Transverse colon (tissue), 4 donors: ENCODE measurements at regions not wholly inside any gene's neighbourhood (a gene's known extent, or its start where the extent isn't known, plus 50 kb on each side); places are given as distances from the start of the nearest gene placed in this dataset.

Experiments used
- DNase-seq: peaks from one replicate; pipeline ENCODE4 v3.0.0-alpha.2; 2019
- H3K27ac ChIP-seq, 4 donors: fragments of 200-600 bp; sonication (generic); 2 replicates each; pipeline ENCODE4 v1.5.1; 2016 to 2018; ENCODE audit warnings: inconsistent platforms in 4 of 4
- H3K27me3 ChIP-seq: fragments of 200-600 bp; sonication (generic); 2 replicates; pipeline ENCODE4 v1.5.1; 2017; ENCODE audit warnings: inconsistent platforms
- H3K36me3 ChIP-seq, 4 donors: fragments of 200-600 bp; sonication (generic); 2 replicates each; pipeline ENCODE4 v1.5.1; 2017 to 2019; ENCODE audit warnings: inconsistent platforms in 4 of 4
- H3K4me1 ChIP-seq, 4 donors: fragments of 200-600 bp; sonication (generic); 2 replicates each; pipeline ENCODE4 v1.5.1; 2017 to 2020; ENCODE audit warnings: inconsistent platforms in 4 of 4
- H3K4me3 ChIP-seq, 4 donors: fragments of 200-600 bp; sonication (generic); 1 replicate in 1 of 4; 2 replicates in 3 of 4; pipeline versions ENCODE4 v1.5.1 to v1.6.1; 2017 to 2019; ENCODE audit warnings: inconsistent platforms in 4 of 4
- H3K9me3 ChIP-seq, 2 donors: fragments of 200-600 bp; sonication (generic); 2 replicates each; pipeline ENCODE4 v1.5.1; 2017 to 2019; ENCODE audit warnings: inconsistent platforms in 2 of 2
- EP300 ChIP-seq: sonication (generic); formaldehyde crosslinking; IDR thresholded peaks from one replicate; pipeline ENCODE4 v1.6.1; 2017; ENCODE audit warnings: antibody characterized with exemption, low read depth
- POLR2A ChIP-seq: fragments of 450-650 bp; IDR thresholded peaks from one replicate; pipeline ENCODE4 v1.6.1; 2016; ENCODE audit warnings: antibody characterized with exemption, mild to moderate bottlenecking, moderate library complexity
- POLR2AphosphoS5 ChIP-seq, 3 donors: sonication (generic); formaldehyde crosslinking; IDR thresholded peaks; one replicate each; pipeline ENCODE4 v1.6.1; 2016; ENCODE audit warnings: antibody characterized with exemption in 3 of 3
- WGBS, 2 donors: methylation state at CpG; one replicate each; pipeline ENCODE4 v1.1.5; 2018; ENCODE audit warnings: low coverage in 1 of 2; 5-methylcytosine and 5-hydroxymethylcytosine counted together
- in situ Hi-C, 4 donors: fragments of 200-750 bp; cut with MboI; loops; one replicate each; pipeline versions ENCODE4 v1.15.0 to v1.15.1; 2017; ENCODE audit warnings: low sequenced_read_pairs in 3 of 4, low pct_ligation_motif_present in 1 of 4, low pct_unique_long_range_greater_than_20kb in 1 of 4
- intact Hi-C: fragments of 100-400 bp; cut with DNase I; formaldehyde crosslinking; loops from one replicate; pipeline ENCODE4 v1.15.1; 2023; ENCODE audit warnings: low total_unique reads
- TF ChIP-seq, protein P1 (sequence below), 5 experiments: fragments of 200-600 bp in 3 of 5; fragments of 450-650 bp in 2 of 5; sonication (generic) in 3 of 5; IDR thresholded peaks; 1 replicate in 2 of 5; 2 replicates in 3 of 5; pipeline ENCODE4 v1.5.1; 2016 to 2017; ENCODE audit warnings: antibody characterized with exemption in 5 of 5, inconsistent platforms in 3 of 5, mild to moderate bottlenecking in 2 of 5, moderate library complexity in 1 of 5

DNA sequence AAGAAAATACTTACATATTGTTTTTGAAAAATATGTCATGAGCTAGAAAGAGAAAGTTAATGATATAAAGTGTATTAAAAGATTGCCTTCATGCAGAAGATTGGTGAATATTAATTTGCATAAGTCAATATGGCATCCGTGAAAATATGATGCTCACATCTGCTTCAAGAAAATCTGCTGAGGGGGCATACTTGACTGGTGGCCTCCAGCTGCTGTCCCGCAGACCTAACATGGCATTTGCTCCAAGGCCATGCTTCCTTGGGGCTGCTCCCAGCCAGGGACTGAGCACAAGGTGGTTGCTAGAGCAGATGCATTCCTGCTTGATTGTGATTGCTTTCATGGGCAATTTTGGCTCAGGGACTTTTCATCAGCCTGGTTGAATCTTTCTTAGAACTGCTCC lies 133.8 kb downstream of the TTC6 start:
- no peak overlapping the region for H3K27ac ChIP-seq
- H3K27me3 ChIP-seq = no peaks in the 10 kb centered on the region
- intact Hi-C loops (no loop called here), in situ Hi-C loops (no loop called here)
- 57 to 88% methylated on average over 1 to 2 of the region's 2 CpGs for WGBS, 2 donors
- no peak overlapping the region for H3K4me3 ChIP-seq
- DNase-seq = no peak
- H3K9me3 ChIP-seq = no peaks in the 10 kb centered on the region
- TF ChIP-seq POLR2AphosphoS5 (IDR thresholded peaks at IDR 0.05) (no peak), EP300 (no peak), POLR2A (no peak)
- TF ChIP-seq, protein P1, sequence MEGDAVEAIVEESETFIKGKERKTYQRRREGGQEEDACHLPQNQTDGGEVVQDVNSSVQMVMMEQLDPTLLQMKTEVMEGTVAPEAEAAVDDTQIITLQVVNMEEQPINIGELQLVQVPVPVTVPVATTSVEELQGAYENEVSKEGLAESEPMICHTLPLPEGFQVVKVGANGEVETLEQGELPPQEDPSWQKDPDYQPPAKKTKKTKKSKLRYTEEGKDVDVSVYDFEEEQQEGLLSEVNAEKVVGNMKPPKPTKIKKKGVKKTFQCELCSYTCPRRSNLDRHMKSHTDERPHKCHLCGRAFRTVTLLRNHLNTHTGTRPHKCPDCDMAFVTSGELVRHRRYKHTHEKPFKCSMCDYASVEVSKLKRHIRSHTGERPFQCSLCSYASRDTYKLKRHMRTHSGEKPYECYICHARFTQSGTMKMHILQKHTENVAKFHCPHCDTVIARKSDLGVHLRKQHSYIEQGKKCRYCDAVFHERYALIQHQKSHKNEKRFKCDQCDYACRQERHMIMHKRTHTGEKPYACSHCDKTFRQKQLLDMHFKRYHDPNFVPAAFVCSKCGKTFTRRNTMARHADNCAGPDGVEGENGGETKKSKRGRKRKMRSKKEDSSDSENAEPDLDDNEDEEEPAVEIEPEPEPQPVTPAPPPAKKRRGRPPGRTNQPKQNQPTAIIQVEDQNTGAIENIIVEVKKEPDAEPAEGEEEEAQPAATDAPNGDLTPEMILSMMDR (IDR thresholded peaks at IDR 0.05) = no peak
- H3K36me3 ChIP-seq = no peaks in the 10 kb centered on the region
- no peaks in the 10 kb centered on the region for H3K4me1 ChIP-seq

- no peaks in the 10 kb centered on the region for H3K36me3 ChIP-seq
- intact Hi-C loops = no loop called here
- DNase-seq = no peak
- H3K9me3 ChIP-seq = no peaks in the 10 kb centered on the region
- H3K4me3 ChIP-seq = no peak overlapping the region
- H3K27ac ChIP-seq = no peak overlapping the region
- H3K27me3 ChIP-seq = no peaks in the 10 kb centered on the region
- in situ Hi-C loops = no loop called here
- H3K4me1 ChIP-seq = no peaks in the 10 kb centered on the region
- no peak for TF ChIP-seq POLR2AphosphoS5 (IDR thresholded peaks at IDR 0.05)
- TF ChIP-seq EP300 = no peak
- no peak for TF ChIP-seq POLR2A
- TF ChIP-seq, protein P1 (IDR thresholded peaks at IDR 0.05) = no peak
- WGBS, 2 donors = 41 to 50% methylated on average over 4 of the region's 4 CpGs
Measured at GRCh38 chr14:37731094-37731493, 135.7 kb downstream of the TTC6 start.

- Histone ChIP-seq H3K36me3 (no peaks in the 10 kb centered on the region), H3K4me1 (no peaks in the 10 kb centered on the region), H3K27me3 (no peaks in the 10 kb centered on the region), H3K27ac (no peak overlapping the region), H3K4me3 (no peak overlapping the region), H3K9me3 (no peaks in the 10 kb centered on the region)
- TF ChIP-seq, protein P1 (IDR thresholded peaks at IDR 0.05) = no peak
- TF ChIP-seq POLR2AphosphoS5 (IDR thresholded peaks at IDR 0.05) (no peak), EP300 (no peak), POLR2A (no peak)
- DNase-seq = no peak
- in situ Hi-C loops (no loop called here), intact Hi-C loops (no loop called here)
- 75 to 76% methylated on average over 2 of the region's 2 CpGs for WGBS, 2 donors
Measured at GRCh38 chr14:37745657-37746056, 150.2 kb downstream of the TTC6 start.

- Histone ChIP-seq H3K4me3 (no peak overlapping the region), H3K9me3 (no peaks in the 10 kb centered on the region), H3K36me3 (no peaks in the 10 kb centered on the region), H3K4me1 (no peaks in the 10 kb centered on the region), H3K27me3 (no peaks in the 10 kb centered on the region), H3K27ac (no peak overlapping the region)
- intact Hi-C loops = no loop called here
- in situ Hi-C loops = no loop called here
- 50 to 90% methylated on average over 1 of the region's 1 CpG for WGBS, 2 donors
- no peak for DNase-seq
- TF ChIP-seq, protein P1 (IDR thresholded peaks at IDR 0.05) = no peak
- TF ChIP-seq EP300 (no peak), POLR2AphosphoS5 (IDR thresholded peaks at IDR 0.05) (no peak), POLR2A (no peak)
Measured at GRCh38 chr14:37746140-37746832, 150.9 kb downstream of the TTC6 start.
